Parathyroid adenoma (tissue), 2 donors: ENCODE measurements at regions not wholly inside any gene's neighbourhood (a gene's known extent, or its start where the extent isn't known, plus 50 kb on each side); places are given as distances from the start of the nearest gene placed in this dataset.

Experiments
- H2AFZ ChIP-seq: fragments of 300-600 bp; sonication (generic); one replicate; pipeline ENCODE4 v1.7.0; 2017; ENCODE audit warnings: antibody characterized with exemption, mild to moderate bottlenecking
- H3K27ac ChIP-seq: fragments of 300-600 bp; sonication (generic); one replicate; pipeline ENCODE4 v1.7.0; 2017
- H3K27me3 ChIP-seq: fragments of 300-600 bp; sonication (generic); one replicate; pipeline ENCODE4 v1.7.0; 2017; ENCODE audit warnings: low read length; ENCODE audit not compliant: control insufficient read depth, insufficient read depth
- H3K36me3 ChIP-seq: fragments of 300-600 bp; sonication (generic); one replicate; pipeline ENCODE4 v1.7.0; 2017; ENCODE audit warnings: low read length; ENCODE audit not compliant: control insufficient read depth, insufficient read depth
- H3K4me1 ChIP-seq: fragments of 300-600 bp; sonication (generic); one replicate; pipeline ENCODE4 v1.7.0; 2017; ENCODE audit warnings: control low read depth
- H3K4me2 ChIP-seq: fragments of 300-600 bp; sonication (generic); one replicate; pipeline ENCODE4 v1.7.0; 2017; ENCODE audit warnings: low read length
- H3K4me3 ChIP-seq: fragments of 300-600 bp; sonication (generic); one replicate; pipeline ENCODE4 v1.7.0; 2017; ENCODE audit warnings: low read depth, low read length
- H3K79me2 ChIP-seq: fragments of 300-600 bp; sonication (generic); one replicate; pipeline ENCODE4 v1.7.0; 2017; ENCODE audit warnings: control low read depth
- H3K9ac ChIP-seq: fragments of 300-600 bp; sonication (generic); one replicate; pipeline ENCODE4 v1.7.0; 2017; ENCODE audit warnings: mild to moderate bottlenecking
- H3K9me3 ChIP-seq: fragments of 300-600 bp; sonication (generic); one replicate; pipeline ENCODE4 v1.7.0; 2017; ENCODE audit warnings: low read length; ENCODE audit not compliant: control insufficient read depth
- TF ChIP-seq, protein P1 (sequence below): fragments of 300-600 bp; sonication (generic); IDR thresholded peaks from one replicate; pipeline ENCODE4 v1.7.0; 2017; ENCODE audit warnings: antibody characterized with exemption, mild to moderate bottlenecking
- donor health status: primary hyperparathyroidism.

DNA sequence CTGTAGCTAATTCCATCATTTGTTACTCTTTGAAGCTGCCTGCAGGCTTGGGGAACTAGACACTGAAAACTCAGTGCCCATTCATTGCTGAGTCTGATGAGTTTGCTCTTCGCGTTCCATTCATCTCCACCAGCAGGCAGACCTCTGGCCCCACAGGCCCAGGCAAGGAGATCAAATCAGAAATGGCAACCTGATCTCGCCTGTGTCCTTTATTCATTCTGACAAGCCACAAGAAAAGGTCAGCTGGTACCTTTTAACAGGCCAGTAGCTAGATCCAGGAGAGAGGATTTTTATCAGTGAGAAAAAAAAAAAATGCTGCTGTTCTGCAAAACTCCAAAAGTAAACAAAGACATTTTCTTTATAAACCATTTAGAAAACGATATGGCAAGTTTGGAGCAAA is 742.5 kb downstream of the ETS1 start:
- Histone ChIP-seq H3K27me3 (no peaks in the 10 kb centered on the region), H3K9ac (no peak overlapping the region), H3K79me2 (no peaks in the 10 kb centered on the region), H2AFZ (no peak overlapping the region), H3K4me3 (no peak overlapping the region), H3K9me3 (no peaks in the 10 kb centered on the region), H3K27ac (no peak overlapping the region), H3K36me3 (no peaks in the 10 kb centered on the region), H3K4me2 (no peak overlapping the region), H3K4me1 (no peaks in the 10 kb centered on the region)
- TF ChIP-seq, protein P1, sequence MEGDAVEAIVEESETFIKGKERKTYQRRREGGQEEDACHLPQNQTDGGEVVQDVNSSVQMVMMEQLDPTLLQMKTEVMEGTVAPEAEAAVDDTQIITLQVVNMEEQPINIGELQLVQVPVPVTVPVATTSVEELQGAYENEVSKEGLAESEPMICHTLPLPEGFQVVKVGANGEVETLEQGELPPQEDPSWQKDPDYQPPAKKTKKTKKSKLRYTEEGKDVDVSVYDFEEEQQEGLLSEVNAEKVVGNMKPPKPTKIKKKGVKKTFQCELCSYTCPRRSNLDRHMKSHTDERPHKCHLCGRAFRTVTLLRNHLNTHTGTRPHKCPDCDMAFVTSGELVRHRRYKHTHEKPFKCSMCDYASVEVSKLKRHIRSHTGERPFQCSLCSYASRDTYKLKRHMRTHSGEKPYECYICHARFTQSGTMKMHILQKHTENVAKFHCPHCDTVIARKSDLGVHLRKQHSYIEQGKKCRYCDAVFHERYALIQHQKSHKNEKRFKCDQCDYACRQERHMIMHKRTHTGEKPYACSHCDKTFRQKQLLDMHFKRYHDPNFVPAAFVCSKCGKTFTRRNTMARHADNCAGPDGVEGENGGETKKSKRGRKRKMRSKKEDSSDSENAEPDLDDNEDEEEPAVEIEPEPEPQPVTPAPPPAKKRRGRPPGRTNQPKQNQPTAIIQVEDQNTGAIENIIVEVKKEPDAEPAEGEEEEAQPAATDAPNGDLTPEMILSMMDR = no peak

DNA sequence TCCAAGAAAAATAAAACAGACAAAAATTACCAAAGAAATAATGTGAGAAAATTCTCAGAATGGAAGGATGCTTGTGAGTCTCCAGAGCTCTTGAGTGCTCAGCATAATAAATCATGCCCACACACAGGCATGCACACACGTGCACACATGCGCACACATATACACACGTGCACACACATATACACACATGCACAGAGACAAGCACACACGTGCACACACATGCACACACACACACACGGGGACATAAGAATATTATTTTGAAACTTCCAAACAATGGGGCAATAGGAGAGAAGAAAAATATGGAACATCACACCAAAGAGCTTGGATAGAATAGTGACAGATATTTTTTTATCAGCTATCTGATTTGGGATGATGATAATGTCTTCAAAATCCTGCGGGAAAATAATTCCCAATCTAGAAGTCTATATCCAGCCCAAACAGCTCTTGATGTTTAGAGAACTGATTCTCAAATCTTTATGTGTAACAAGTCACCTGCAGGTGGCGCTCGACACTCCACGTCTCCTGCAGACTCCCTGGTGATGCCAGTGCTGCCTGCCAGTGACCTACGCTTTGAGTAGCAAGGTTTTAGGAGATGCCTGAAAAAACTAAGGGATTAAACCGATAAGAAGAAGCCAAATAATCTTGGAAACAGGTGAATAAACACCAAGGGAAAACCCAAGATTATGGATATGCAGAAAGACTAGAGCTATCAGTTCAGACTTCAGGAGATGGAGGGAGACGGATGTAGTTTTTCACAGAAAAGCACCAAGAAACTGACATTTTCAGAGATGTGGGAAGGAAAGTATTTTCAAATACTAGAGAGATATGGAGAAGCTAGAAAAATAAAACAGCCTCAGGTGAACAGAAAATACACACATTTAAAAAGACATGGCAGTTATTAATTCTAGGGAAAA is 743.6 kb downstream of the ETS1 start:
- H3K27me3 ChIP-seq = no peaks in the 10 kb centered on the region
- TF ChIP-seq, protein P1 = peak; percentile 28

DNA sequence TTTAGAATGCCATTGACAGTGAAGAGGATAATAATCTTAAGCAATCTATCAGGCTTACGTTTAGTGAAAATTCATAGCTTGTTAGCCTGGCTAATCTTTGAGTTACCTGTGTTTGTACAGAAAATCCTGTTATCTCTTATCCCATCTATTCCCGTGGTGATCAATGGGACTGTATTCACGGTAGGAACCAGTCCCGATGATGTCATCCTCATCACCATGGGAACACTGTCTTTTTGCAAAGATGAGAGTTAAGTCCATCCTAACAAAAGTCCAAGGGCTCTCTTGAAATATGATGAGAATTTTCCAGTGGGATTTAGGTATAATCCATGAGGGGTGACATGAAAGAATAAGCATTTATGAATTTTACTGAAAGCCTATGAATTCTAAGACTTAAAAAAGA is 762.2 kb downstream of the ETS1 start:
- Histone ChIP-seq H3K4me2 (no peak overlapping the region), H2AFZ (no peak overlapping the region)
- TF ChIP-seq, protein P1 = no peak

More for the DNA sequence above, 743.6 kb downstream of the ETS1 start:
- Histone ChIP-seq H3K9ac (no peak overlapping the region), H3K4me1 (no peaks in the 10 kb centered on the region), H3K4me3 (no peak overlapping the region), H3K9me3 (no peaks in the 10 kb centered on the region), H3K79me2 (no peaks in the 10 kb centered on the region), H3K27ac (no peak overlapping the region), H3K36me3 (no peaks in the 10 kb centered on the region), H3K4me2 (no peak overlapping the region), H2AFZ (no peak overlapping the region)

DNA sequence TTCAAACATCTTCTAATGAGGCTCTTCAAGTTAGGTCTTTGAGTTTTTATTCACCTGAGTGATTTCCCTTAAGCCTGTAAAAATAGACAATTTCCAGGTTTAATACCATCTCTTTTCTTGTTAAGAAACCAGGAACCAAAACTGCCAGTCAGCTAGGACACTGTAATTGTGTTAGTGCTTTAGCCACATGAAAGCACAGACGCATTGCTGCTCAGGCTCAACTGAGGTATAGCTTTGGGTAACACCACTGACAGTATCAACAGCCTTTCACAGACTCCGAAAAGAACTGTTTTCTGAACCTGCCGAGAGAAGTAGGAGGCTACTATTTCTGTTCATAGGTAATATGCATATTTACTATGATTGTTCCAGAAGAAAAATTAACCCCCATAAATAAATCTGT is 768.7 kb downstream of the ETS1 start:
- Histone ChIP-seq H3K4me1 (no peaks in the 10 kb centered on the region), H3K9me3 (no peaks in the 10 kb centered on the region), H3K36me3 (no peaks in the 10 kb centered on the region), H3K4me3 (no peak overlapping the region), H3K79me2 (no peaks in the 10 kb centered on the region), H3K27ac (no peak overlapping the region), H2AFZ (no peak overlapping the region), H3K27me3 (no peaks in the 10 kb centered on the region), H3K4me2 (no peak overlapping the region), H3K9ac (no peak overlapping the region)
- TF ChIP-seq, protein P1 = no peak

More for the DNA sequence above, 762.2 kb downstream of the ETS1 start:
- H3K36me3 ChIP-seq = no peaks in the 10 kb centered on the region
- no peak overlapping the region for H3K27ac ChIP-seq
- H3K79me2 ChIP-seq = no peaks in the 10 kb centered on the region
- H3K9me3 ChIP-seq = no peaks in the 10 kb centered on the region
- H3K4me3 ChIP-seq = no peak overlapping the region
- H3K27me3 ChIP-seq = no peaks in the 10 kb centered on the region
- H3K4me1 ChIP-seq = no peaks in the 10 kb centered on the region
- H3K9ac ChIP-seq = no peak overlapping the region

DNA sequence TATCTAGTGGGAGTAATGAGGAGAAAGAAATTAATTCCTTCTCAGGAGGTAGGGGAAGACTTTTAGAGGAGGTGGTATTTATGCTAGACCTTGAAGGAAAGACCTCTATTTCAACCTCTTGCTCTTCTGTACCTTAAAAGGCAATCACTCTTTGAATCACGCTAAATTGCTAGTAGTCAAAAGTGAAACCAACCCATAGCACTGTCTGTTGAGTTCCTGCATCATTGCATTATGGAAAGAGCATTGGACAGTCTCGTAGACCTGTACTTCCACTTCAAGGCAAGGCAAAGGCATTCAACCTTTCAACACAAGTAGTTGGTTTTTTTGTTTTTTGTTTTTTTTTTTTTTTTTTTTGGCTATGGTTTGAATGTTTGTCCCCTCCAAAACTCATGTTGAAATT is 770.4 kb downstream of the ETS1 start:
- Histone ChIP-seq H3K9me3 (no peaks in the 10 kb centered on the region), H3K27me3 (no peaks in the 10 kb centered on the region), H3K4me1 (no peaks in the 10 kb centered on the region), H3K4me3 (no peak overlapping the region), H3K79me2 (no peaks in the 10 kb centered on the region), H3K27ac (no peak overlapping the region), H2AFZ (no peak overlapping the region), H3K36me3 (no peaks in the 10 kb centered on the region), H3K9ac (no peak overlapping the region), H3K4me2 (no peak overlapping the region)
- TF ChIP-seq, protein P1 = no peak
